GM18498 (cell line): ENCODE measurements at regions not wholly inside any gene's neighbourhood (a gene's known extent, or its start where the extent isn't known, plus 50 kb on each side); places are given as distances from the start of the nearest gene placed in this dataset.

Experiments used
- ATAC-seq: cut with Tn5 transposase; IDR thresholded peaks from one replicate; pipeline ENCODE4 v1.9.1; 2021; ENCODE audit warnings: mild to moderate bottlenecking, moderate library complexity; ENCODE audit not compliant: unreplicated experiment

DNA sequence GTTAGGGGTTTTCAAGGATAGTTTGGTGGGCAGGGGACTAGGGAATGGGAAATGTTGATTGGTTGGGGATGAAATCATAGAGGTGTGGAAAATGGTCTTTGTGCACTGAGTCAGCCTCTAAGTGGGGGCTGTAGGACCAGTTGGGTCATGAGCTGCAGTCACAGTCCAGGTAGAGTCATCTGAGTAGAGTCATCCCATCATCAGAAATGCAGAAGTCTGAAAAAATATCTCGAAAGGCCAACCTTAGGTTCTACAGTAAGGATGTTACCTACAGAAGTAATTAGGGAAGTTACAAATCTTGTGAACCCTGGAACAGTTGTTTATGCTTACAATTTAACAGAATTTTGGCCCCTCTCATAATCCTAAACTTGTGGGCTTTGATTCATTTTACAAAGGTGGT lies 63.4 kb upstream of the AP1S2 start:
- no peak for ATAC-seq

DNA sequence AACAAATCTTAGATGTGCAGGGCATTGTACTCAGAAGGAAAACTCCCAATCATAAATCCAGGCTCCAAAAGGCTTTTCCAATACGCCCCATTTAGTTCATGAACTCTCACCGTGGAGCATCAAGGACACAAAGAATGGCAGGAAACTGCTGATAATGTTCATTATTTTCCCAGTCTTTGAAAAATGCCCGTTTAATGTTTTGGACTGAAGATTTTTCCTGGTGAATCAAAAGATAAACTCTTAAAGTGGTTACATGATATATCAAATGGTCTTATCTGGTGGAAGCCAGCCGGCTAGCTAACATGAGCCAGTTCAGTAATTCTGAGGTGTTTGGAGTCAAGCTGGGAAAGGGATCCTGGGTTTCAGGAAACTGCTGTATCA lies 62.1 kb upstream of the AP1S2 start:
- ATAC-seq: no peak

DNA sequence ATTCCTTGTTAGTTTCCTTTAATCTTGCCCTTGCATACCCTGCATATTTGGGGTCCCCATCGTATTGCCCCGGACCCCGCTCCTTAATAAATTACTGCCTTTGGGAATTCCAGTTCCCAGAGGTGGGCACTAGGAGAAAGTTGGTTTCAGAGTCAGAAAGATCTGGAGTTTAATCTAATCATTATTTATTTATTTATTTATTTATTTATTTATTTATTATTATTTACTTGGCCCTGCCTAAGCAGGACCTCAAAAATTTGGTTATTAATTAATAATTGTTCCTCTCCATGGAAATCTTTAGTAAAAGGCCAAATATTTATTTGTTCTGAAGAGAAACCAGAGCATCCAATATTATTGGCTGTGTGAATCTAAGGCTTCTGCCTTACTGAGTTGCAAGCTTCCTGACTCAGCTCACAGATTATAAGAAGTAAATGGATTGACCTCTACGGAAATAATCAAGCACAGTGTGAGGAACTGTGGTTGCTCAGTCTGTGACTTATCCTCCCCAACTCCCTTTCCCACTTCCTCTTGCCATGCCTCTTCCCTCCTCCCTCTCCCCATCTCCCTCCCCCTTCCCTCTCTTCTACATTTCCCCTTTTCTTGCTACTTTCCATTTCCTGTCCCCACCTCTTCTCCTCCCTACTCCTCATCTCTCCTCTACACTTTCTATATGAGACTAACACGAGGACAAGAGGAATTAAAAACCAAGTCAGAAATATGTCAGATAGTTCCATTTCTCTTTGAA lies 61.5 kb upstream of the AP1S2 start:
- ATAC-seq: no peak

DNA sequence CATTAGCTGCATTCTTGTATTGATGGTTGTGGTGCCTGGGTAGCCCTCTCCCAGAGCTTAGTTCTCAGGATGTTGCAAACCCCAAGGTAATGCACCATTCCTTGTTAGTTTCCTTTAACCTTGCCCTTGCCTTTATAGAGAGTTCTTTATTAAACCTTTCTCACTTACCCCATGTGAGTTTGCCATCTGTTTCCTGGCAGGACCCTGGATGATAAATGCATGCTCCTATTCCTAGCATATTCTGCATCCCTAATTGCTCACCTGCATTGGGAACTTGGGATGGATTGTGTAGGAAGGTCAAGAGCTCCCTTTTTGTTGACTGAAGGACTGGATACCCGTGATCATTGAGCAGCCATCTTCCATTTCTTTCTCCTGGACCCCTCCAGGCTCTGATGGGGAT lies 59.9 kb upstream of the AP1S2 start:
- no peak for ATAC-seq

DNA sequence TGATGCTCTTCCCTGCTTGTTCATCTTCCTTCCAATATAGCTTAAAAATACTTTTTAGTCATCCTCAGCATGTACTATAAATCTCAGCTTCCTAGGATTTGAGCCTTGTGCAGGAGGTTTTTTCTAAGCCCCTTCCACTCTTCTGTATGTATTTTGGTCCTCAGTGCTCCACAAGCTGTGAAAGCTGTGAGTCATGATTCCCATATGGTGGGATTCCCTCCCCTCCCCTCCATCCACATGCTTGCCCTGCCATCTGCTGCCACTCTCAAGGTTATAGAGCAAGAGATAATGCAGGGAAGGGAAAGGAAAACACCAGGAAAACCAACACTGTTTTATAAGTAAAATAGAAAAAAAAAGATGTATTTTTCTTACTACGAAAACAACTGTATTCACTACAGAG lies 58.5 kb upstream of the AP1S2 start:
- no peak for ATAC-seq

DNA sequence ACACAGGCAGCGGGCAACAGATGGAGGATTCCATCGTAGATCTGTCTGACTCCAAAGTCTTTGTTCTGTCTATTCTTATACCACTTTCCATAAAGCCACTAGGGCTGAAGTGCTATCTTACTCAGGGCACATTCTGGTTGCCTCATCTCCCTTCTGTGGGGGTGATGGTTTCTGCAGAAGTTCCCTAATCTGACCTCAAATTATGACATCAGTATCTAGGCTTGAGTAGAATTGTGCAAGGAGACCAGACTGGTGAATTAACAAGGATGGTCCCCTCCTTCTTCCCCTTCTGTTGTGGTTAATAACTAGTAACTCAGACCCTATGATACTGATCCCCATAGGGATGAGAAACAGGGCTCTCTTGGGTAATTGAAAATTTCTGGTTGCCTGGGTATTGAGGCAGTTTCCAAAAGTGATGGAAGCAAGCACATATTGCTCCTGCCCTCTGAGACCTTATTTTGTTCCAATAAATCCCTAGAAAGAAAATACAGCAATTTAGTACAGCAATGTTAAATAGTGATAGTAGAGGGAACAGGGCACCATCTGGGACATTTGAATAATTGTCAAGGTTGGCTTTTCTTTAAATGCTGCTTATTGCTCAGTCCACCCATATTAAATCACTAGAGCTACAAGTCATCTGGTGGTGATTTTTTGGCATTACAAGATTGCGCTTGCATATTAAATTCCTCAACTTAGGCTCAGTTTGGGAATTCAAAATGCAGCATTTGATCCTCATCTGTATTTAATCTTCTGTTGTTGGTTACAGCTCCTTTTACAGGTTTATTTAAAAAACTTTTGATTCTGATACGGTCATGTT lies 57.3 kb upstream of the AP1S2 start:
- ATAC-seq: no peak

DNA sequence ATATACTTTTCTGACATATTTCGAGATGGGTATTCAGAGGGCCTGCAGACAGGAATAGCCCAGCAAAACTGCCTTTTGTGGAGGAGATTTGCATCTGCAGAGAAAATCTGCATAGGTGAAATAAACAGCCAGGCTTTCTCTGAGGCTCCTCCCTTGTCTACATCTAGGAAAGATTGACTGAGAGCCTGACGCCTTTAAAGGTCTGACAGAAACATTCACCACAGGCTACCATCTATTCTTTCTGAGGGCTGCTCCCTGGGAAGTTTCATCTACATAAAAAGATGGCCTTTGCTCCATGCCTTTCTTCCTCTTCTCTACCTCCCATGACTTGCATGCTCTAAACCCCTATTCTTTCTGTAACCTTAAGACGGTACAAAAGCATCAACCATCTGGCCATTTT lies 55.0 kb upstream of the AP1S2 start:
- no peak for ATAC-seq

DNA sequence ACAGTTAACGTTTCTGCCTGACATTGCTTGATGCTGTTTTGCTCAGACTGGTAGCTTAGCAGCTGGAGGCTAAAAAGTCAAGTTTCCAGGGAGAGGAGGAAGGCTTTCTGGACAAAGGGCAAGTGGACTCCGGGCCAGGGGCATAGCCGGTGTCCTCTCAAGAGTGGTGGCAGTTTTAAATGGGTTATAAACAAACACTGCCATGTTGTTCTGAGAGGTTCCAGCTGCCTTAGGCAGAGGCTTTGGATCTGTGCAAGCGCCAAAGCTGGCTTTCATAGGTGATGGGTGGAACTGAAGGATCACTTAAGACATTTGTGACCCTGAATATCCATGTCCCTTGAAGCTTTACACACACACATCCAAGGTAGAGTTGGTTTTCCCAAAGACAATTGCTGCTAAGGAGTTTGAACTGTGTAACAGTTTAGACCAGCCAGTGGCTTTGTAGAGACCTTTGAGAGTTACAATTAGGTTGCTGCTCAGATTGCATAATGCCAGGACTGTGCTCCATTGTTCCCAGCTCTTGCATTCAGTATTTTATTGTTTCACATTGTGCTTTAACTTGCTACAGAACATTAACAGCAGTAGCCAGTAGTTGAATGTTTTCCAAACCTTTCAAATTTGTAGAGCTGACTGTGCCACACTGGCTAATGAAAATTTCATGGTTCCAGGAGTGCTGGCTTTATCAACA lies 54.1 kb upstream of the AP1S2 start:
- ATAC-seq: no peak

DNA sequence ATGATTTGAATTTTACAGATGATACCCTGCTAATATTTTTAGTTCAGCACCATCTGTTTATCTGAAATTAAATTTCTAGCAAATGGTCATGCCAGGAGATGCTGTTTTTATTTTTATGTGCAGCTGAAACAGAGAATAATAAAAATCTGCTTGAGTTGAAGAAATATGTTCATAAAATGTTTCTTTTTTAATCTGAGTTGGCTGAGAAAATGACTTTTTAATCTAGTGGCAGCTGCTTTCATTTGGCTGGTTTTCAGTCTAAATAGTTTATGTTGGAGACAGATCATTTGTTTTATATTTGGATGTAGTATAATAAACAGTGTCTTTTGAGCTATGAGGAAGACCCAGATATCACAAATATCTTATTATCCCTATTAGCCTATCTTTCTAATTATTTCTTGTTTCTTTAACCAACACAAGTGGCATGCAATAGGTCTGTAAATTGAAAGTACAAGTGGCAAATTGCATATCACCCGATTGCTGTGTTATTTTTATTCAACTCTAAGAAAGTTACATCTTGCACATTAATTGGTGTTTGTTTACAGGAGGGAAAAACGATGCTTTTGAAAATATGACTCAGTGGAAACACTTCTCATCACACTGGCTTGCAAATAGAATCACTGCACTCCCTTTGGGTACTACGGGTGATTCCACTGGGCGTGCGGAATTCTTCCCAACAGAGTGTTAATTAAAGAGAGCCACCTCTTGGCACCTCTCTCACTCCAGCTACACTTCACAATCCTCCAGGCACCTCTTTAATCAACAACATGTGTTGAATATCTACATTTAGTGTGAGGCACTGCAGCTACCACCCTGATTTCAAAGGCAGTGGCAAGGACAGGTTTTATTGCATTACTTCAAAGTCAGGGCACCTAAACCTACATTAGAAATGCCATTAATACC lies 51.7 kb upstream of the AP1S2 start:
- ATAC-seq: no peak
